GM10266 (cell line): ENCODE measurements at regions not wholly inside any gene's neighbourhood (a gene's known extent, or its start where the extent isn't known, plus 50 kb on each side); places are given as distances from the start of the nearest gene placed in this dataset.
"Not testable (repeated sequence)": the region's sequence is repeated elsewhere in the genome, so short reads cannot be mapped to it uniquely, and the experiment has no call there.

ENCODE experiments used
- DNase-seq: peaks from one replicate; pipeline ENCODE4 v3.0.0; 2012; ENCODE audit errors: extremely low spot score
- TF ChIP-seq, protein P1 (sequence below): IDR thresholded peaks from 2 replicates; pipeline ENCODE4 v1.5.1; 2012; ENCODE audit warnings: mild to moderate bottlenecking, low read depth; ENCODE audit not compliant: control insufficient read depth, insufficient read depth; ENCODE audit errors: missing control alignments

DNA sequence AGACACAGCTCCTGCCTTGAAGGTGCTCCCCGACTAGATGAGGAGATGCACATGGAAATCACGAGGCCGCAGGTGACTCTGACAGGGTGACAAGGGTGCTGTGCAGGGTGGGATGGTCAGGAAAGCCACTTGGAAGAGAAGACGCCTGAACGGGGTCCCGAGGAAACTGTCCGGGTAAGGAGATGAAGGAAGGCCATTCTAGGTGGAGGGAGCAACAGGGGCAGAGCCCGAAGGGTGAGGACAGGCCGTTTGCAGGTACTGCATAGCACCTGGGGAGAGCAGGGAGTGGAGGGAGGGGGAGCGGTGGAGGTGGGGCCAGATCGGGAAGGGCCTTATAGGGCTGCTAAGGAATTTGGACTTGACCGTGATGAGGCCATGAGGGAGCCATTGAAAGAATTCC, 105.6 kb upstream of the DLG1 start:
- DNase-seq, result no peak
- TF ChIP-seq, protein P1, sequence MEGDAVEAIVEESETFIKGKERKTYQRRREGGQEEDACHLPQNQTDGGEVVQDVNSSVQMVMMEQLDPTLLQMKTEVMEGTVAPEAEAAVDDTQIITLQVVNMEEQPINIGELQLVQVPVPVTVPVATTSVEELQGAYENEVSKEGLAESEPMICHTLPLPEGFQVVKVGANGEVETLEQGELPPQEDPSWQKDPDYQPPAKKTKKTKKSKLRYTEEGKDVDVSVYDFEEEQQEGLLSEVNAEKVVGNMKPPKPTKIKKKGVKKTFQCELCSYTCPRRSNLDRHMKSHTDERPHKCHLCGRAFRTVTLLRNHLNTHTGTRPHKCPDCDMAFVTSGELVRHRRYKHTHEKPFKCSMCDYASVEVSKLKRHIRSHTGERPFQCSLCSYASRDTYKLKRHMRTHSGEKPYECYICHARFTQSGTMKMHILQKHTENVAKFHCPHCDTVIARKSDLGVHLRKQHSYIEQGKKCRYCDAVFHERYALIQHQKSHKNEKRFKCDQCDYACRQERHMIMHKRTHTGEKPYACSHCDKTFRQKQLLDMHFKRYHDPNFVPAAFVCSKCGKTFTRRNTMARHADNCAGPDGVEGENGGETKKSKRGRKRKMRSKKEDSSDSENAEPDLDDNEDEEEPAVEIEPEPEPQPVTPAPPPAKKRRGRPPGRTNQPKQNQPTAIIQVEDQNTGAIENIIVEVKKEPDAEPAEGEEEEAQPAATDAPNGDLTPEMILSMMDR, result no peak

DNA sequence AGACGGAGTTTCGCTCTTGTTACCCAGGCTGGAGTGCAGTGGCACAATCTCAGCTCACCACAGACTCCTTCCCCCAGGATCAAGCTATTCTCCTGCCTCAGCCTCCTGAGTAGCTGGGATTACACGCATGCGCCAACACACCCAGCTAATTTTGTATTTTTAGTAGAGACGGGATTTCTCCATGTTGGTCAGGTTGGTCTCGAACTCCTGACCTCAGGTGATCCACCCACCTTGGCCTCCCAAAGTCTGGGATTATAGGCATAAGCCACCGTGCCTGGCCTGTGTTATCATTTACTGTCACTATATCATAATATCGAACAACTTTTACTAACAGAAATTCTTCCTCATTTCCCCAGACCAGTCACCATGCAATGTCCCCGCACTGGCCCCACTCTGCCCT, 104.0 kb upstream of the DLG1 start:
- not testable (repeated sequence) for DNase-seq

DNA sequence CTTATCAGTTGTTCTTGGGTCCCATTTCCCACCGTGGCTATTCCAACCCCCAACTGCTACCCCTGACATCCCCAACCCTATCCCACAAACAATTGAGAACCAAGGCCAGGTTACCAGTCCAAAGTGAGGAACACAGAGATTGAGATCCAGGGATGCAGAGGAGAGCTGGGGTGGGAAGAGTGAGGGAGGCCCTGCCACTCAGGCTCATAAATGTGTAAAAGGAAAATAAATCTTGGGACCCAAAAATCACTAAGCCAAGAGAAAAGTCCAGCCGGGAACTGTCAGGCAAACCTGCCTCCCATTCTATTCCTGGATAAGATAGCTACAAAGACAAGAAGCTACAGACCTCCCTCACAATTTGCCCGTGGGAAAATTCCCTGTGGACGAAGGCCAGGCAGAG, 101.1 kb upstream of the DLG1 start:
- TF ChIP-seq, protein P1, result no peak

DNA sequence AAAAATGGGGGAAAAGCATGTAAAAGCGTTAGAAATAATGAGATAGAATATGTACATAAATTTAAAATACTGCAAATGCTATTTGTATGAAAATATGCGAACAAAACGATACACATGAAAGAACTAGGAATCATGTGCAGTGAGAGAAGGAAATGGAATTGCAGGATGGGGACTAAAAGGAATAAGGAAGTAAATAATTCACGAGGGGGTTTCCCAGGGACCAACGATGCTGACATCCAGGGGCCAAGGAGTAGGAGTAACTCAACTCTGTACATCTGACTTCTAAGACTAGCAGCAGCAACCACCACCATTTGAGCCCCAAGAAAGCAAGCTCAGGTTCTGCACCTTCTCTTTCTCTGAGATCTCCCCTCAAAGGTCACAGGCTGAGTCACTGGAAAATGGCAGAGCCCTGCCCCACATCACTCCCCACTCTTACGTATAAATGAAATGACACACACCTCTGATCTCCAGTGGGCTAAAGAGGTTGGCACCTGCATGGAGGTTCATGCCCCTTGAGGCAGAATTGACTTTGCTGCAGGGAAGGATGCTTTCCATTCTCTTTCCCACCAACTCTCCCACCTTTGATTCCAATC, 100.0 kb upstream of the DLG1 start:
- DNase-seq, result no peak
- TF ChIP-seq, protein P1, result no peak

More for the DNA sequence above, 101.1 kb upstream of the DLG1 start:
- no peak for DNase-seq

DNA sequence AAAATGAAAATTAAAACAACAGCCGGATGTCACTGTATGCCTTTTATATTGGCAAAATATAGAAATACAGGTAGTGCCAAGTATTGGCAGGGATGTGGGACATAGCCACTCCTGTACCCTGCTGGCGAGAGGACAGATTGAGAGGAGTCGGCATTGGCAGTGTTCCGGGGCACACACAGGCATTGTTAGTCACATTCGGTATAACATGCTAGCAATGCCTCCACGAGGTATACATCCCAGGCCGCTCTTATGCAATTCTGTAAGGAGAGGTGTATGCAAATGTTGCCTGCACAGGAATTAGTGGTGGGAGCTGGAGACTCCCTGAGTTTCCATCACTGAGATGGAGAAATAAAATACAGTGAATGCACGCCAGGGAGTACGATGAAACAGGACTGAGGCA, 99.4 kb upstream of the DLG1 start:
- no peak for DNase-seq
- TF ChIP-seq, protein P1, result no peak

DNA sequence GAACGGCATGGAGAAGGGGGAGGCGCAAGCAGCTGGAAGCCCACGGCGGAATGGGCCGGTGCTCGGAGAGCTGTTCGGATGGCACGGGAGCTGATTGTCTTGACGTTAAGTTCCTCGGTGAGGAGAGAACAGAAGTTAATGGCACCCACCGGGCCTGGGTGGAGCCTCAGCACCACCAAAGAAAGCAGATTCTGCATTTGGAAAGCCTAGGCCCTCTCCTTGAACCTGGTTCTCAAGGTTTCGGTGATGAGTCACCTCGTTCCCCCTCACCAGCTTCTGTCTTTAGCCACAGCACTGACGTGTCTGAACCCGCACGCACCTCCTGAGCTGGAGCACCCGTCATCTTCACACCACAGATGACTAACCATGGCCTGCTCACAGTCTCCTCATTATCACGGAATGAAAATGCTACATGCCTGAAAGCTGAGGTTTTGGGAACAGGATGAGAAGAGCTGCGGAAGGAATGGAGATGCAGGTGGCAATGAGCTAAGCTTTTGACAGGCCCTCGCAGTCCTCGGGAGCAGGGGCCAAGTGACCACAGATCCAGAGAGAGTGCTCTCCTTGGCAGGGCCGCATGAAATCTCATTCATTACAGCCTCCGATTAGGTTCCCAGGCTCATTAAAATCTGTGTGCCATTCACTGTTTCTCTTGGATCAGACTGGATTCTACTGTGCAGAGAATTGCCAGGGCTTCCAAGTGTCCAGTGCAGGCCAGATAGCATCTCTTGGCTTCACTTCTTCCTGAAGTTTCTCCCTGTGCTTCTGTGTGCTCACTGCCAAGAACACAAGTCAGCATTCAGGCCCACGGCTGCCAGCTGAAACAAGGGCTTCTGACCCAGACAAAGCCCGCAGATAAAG, 96.3 kb upstream of the DLG1 start:
- TF ChIP-seq, protein P1, result no peak
- DNase-seq, result peak; percentile 72

DNA sequence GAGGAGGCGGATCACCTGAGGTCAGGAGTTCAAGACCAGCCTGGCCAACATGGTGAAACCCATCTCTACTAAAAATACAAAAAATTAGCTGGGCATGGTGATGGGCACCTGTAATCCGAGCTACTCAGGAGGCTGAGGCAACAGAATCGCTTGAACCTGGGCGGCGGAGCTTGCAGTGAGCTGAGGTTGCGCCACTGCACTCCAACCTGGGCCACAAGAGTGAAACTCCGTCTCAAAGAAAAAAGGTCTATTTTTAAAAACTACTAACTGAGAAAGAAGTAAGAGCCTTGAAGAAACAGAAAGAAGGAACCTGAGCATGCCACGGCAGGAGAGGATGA, 95.7 kb upstream of the DLG1 start:
- not testable (repeated sequence) for DNase-seq

DNA sequence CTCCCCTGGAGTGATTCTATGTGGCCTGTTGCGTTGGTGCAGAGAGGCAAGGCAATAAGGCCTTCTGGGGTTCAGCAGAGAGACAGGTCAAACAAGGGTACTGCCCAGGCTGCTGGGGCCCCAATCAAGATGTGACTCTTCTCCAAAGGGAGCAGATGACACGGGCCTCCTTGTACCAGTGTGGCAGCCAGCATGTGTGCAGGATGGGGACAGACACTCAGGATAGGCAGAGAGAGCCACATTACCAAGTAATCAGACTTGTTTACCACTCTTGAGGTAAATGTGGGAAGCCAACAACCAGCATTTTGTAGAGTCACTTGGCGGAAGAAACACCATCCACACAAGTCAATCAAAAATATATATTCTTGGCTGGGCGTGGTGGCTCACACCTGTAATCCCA, 95.3 kb upstream of the DLG1 start:
- TF ChIP-seq, protein P1, result no peak
- no peak for DNase-seq
